ENCODE measurements at regions not wholly inside any gene's neighbourhood (a gene's known extent, or its start where the extent isn't known, plus 50 kb on each side); places are given as distances from the start of the nearest gene placed in this dataset.

DNA sequence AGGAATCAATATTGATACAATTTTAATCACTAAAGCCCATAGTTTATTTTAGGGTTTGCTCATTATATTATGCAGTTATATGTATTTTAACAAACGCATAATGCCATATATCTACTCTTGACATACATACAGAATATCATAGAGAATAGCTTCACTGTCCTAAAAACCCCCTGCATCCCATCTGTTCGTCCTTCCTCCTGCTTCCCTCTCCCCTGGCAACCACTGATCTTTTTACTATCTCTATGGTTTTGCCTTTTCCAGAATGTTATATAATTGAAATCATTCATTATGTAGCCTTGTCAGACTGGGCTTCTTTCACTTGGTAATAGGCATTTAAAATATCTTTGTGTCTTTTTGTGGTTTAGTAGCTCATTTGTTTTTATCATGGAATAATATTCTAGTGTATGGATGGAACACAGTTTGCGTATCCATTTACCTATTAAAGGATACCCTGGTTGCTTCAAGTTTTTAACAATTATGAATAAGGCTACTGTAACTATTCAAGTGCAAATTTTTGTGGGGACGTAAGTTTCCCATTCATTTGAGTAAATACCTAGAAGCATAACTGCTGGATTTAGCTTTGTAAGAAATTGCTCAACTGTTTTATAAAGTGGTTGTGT lies 801.6 kb upstream of the GCFC2 start:
- ATAC-seq (ENCODE audit: low read depth) (no peak), DNase-seq (ENCODE audit: low spot score) (no peak)
- Histone ChIP-seq H3K27me3 (ENCODE audit: insufficient read depth, poor library complexity, severe bottlenecking) (peaks cover 4% of the 10 kb centered on the region), H3K36me3 (ENCODE audit: low read depth) (no peaks in the 10 kb centered on the region), H3K4me3 (ENCODE audit: severe bottlenecking) (no peak overlapping the region), H3K4me1 (ENCODE audit: insufficient read depth, poor library complexity, severe bottlenecking) (no peaks in the 10 kb centered on the region), H3K27ac (ENCODE audit: poor library complexity, severe bottlenecking) (no peak overlapping the region), H3K9me3 (ENCODE audit: severe bottlenecking) (no peaks in the 10 kb centered on the region)
- TF ChIP-seq CTCF (IDR thresholded peaks at IDR 0.05; ENCODE audit: poor library complexity, severe bottlenecking) = no peak

- ATAC-seq (ENCODE audit: low read depth) (0 out of 3 replicates have a peak, but pooled peaks have one; percentile 25), DNase-seq (ENCODE audit: low spot score) (no peak)
- Histone ChIP-seq H3K9me3 (ENCODE audit: severe bottlenecking) (no peaks in the 10 kb centered on the region), H3K36me3 (ENCODE audit: low read depth) (no peaks in the 10 kb centered on the region), H3K4me1 (ENCODE audit: insufficient read depth, poor library complexity, severe bottlenecking) (no peaks in the 10 kb centered on the region), H3K4me3 (ENCODE audit: severe bottlenecking) (no peak overlapping the region), H3K27me3 (ENCODE audit: insufficient read depth, poor library complexity, severe bottlenecking) (peaks cover 6% of the 10 kb centered on the region), H3K27ac (ENCODE audit: poor library complexity, severe bottlenecking) (no peak overlapping the region)
- no peak for TF ChIP-seq CTCF (IDR thresholded peaks at IDR 0.05; ENCODE audit: poor library complexity, severe bottlenecking)
Measured at GRCh38 chr2:76506538-76506937, 795.8 kb upstream of the GCFC2 start.

- Histone ChIP-seq H3K27ac (ENCODE audit: poor library complexity, severe bottlenecking) (no peak overlapping the region), H3K9me3 (ENCODE audit: severe bottlenecking) (no peaks in the 10 kb centered on the region), H3K36me3 (ENCODE audit: low read depth) (no peaks in the 10 kb centered on the region), H3K4me3 (ENCODE audit: severe bottlenecking) (no peak overlapping the region), H3K27me3 (ENCODE audit: insufficient read depth, poor library complexity, severe bottlenecking) (peaks cover 3% of the 10 kb centered on the region), H3K4me1 (ENCODE audit: insufficient read depth, poor library complexity, severe bottlenecking) (no peaks in the 10 kb centered on the region)
- no peak for TF ChIP-seq CTCF (IDR thresholded peaks at IDR 0.05; ENCODE audit: poor library complexity, severe bottlenecking)
- ATAC-seq (ENCODE audit: low read depth) (no peak), DNase-seq (ENCODE audit: low spot score) (no peak)
Measured at GRCh38 chr2:76501641-76502040, 790.9 kb upstream of the GCFC2 start.

DNA sequence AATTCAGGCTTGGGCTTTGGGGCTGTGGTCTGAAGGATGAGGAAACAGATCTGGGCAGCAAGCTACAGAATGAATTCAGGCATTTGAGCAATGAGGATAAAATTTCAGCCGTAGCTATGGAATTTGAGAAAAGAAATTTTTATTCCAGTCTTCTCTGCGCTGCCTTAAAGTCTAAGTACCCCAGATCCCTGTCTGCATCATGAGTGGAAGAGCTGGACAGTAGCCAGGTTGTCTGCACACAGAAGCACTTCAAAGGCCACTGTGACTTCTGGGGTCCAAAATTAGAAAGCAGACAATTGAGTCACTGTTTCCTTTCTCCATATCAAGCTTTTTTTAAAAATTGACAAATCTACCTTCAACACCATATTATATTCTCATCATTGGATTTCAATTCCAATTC lies 787.6 kb upstream of the GCFC2 start:
- Histone ChIP-seq H3K27me3 (ENCODE audit: insufficient read depth, poor library complexity, severe bottlenecking) (peaks cover 3% of the 10 kb centered on the region), H3K4me3 (ENCODE audit: severe bottlenecking) (no peak overlapping the region), H3K36me3 (ENCODE audit: low read depth) (no peaks in the 10 kb centered on the region), H3K9me3 (ENCODE audit: severe bottlenecking) (no peaks in the 10 kb centered on the region), H3K27ac (ENCODE audit: poor library complexity, severe bottlenecking) (no peak overlapping the region), H3K4me1 (ENCODE audit: insufficient read depth, poor library complexity, severe bottlenecking) (no peaks in the 10 kb centered on the region)
- DNase-seq (ENCODE audit: low spot score) (no peak), ATAC-seq (ENCODE audit: low read depth) (no peak)
- no peak for TF ChIP-seq CTCF (IDR thresholded peaks at IDR 0.05; ENCODE audit: poor library complexity, severe bottlenecking)

- ATAC-seq (ENCODE audit: low read depth) = no peak
- DNase-seq (ENCODE audit: low spot score) = no peak
- no peaks in the 10 kb centered on the region for H3K4me1 ChIP-seq (ENCODE audit: insufficient read depth, poor library complexity, severe bottlenecking)
- no peaks in the 10 kb centered on the region for H3K36me3 ChIP-seq (ENCODE audit: low read depth)
- peaks cover 3% of the 10 kb centered on the region for H3K27me3 ChIP-seq (ENCODE audit: insufficient read depth, poor library complexity, severe bottlenecking)
- no peak overlapping the region for H3K27ac ChIP-seq (ENCODE audit: poor library complexity, severe bottlenecking)
- H3K4me3 ChIP-seq (ENCODE audit: severe bottlenecking) = no peak overlapping the region
- no peaks in the 10 kb centered on the region for H3K9me3 ChIP-seq (ENCODE audit: severe bottlenecking)
- TF ChIP-seq CTCF (IDR thresholded peaks at IDR 0.05; ENCODE audit: poor library complexity, severe bottlenecking) = no peak
Measured at GRCh38 chr2:76491503-76491902, 780.8 kb upstream of the GCFC2 start.
